ENCODE measurements at regions not wholly inside any gene's neighbourhood (a gene's known extent, or its start where the extent isn't known, plus 50 kb on each side); places are given as distances from the start of the nearest gene placed in this dataset.

GRCh38 chr16:76729525-76729924, 452.3 kb downstream of the CNTNAP4 start:
- Histone ChIP-seq H3K4me1 (ENCODE audit: insufficient read depth, low read length, poor library complexity, severe bottlenecking) (no peaks in the 10 kb centered on the region), H3K9me3 (ENCODE audit: insufficient read depth, low read depth, low read length) (no peaks in the 10 kb centered on the region), H3K36me3 (ENCODE audit: insufficient read depth, low read length) (no peaks in the 10 kb centered on the region), H3F3A (ENCODE audit: low read depth) (no peaks in the 10 kb centered on the region), H3K4me3 (ENCODE audit: low read length, poor library complexity, severe bottlenecking) (no peak overlapping the region), H2AFZ (ENCODE audit: low read length) (no peak overlapping the region), H3K9ac (ENCODE audit: low read depth, low read length, poor library complexity, severe bottlenecking) (no peak overlapping the region), H4K20me1 (ENCODE audit: insufficient read depth, low read length, poor library complexity, severe bottlenecking) (no peaks in the 10 kb centered on the region), H3K9me2 (replicated peaks; ENCODE audit: low read depth, low read length) (no peaks in the 10 kb centered on the region), H3K4me2 (ENCODE audit: low read depth, low read length, poor library complexity, severe bottlenecking) (no peak overlapping the region), H3K79me2 (ENCODE audit: insufficient read depth, low read length) (no peaks in the 10 kb centered on the region), H3K27me3 (ENCODE audit: insufficient read depth, low read length, poor library complexity, severe bottlenecking) (no peaks in the 10 kb centered on the region)
- TF ChIP-seq, protein P1, sequence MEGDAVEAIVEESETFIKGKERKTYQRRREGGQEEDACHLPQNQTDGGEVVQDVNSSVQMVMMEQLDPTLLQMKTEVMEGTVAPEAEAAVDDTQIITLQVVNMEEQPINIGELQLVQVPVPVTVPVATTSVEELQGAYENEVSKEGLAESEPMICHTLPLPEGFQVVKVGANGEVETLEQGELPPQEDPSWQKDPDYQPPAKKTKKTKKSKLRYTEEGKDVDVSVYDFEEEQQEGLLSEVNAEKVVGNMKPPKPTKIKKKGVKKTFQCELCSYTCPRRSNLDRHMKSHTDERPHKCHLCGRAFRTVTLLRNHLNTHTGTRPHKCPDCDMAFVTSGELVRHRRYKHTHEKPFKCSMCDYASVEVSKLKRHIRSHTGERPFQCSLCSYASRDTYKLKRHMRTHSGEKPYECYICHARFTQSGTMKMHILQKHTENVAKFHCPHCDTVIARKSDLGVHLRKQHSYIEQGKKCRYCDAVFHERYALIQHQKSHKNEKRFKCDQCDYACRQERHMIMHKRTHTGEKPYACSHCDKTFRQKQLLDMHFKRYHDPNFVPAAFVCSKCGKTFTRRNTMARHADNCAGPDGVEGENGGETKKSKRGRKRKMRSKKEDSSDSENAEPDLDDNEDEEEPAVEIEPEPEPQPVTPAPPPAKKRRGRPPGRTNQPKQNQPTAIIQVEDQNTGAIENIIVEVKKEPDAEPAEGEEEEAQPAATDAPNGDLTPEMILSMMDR (conservative IDR thresholded peaks at IDR 0.05; ENCODE audit: low read length), result no peak

DNA sequence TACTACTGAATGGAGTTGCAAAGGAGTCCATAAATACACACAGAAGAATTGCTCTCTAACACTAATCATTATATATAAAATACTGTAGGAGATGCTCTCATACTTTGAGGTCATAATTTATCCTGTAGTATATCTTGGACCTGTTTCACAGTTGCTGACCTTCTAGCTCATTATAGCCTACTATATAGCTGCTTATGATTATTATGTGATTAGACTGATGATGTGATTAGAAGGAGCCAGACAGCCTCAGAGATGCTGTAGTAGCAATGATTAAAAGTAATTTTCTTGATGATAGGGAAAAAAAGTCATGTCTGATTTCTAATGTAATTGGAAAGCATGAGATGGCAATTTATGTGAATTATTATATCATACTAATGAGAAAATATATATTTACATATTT, 455.7 kb downstream of the CNTNAP4 start:
- H2AFZ ChIP-seq (ENCODE audit: low read length), result no peak overlapping the region
- no peaks in the 10 kb centered on the region for H3K36me3 ChIP-seq (ENCODE audit: insufficient read depth, low read length)
- no peaks in the 10 kb centered on the region for H3K79me2 ChIP-seq (ENCODE audit: insufficient read depth, low read length)
- H3K4me3 ChIP-seq (ENCODE audit: low read length, poor library complexity, severe bottlenecking), result no peak overlapping the region
- H3K4me2 ChIP-seq (ENCODE audit: low read depth, low read length, poor library complexity, severe bottlenecking), result no peak overlapping the region
- no peaks in the 10 kb centered on the region for H3K27me3 ChIP-seq (ENCODE audit: insufficient read depth, low read length, poor library complexity, severe bottlenecking)
- no peaks in the 10 kb centered on the region for H4K20me1 ChIP-seq (ENCODE audit: insufficient read depth, low read length, poor library complexity, severe bottlenecking)
- no peaks in the 10 kb centered on the region for H3K9me2 ChIP-seq (replicated peaks; ENCODE audit: low read depth, low read length)
- H3K4me1 ChIP-seq (ENCODE audit: insufficient read depth, low read length, poor library complexity, severe bottlenecking), result no peaks in the 10 kb centered on the region
- H3K9me3 ChIP-seq (ENCODE audit: insufficient read depth, low read depth, low read length), result no peaks in the 10 kb centered on the region
- no peak overlapping the region for H3K9ac ChIP-seq (ENCODE audit: low read depth, low read length, poor library complexity, severe bottlenecking)
- TF ChIP-seq, protein P1 (conservative IDR thresholded peaks at IDR 0.05; ENCODE audit: low read length), result no peak
- no peak for TF ChIP-seq EZH2phosphoT487 (IDR thresholded peaks at IDR 0.05; ENCODE audit: borderline replicate concordance)
- H3F3A ChIP-seq (ENCODE audit: low read depth), result no peaks in the 10 kb centered on the region

GRCh38 chr16:76741623-76742022, 449.4 kb upstream of the MON1B start:
- Histone ChIP-seq H3K4me1 (ENCODE audit: insufficient read depth, low read length, poor library complexity, severe bottlenecking) (no peaks in the 10 kb centered on the region), H3K4me2 (ENCODE audit: low read depth, low read length, poor library complexity, severe bottlenecking) (no peak overlapping the region), H3K79me2 (ENCODE audit: insufficient read depth, low read length) (no peaks in the 10 kb centered on the region), H4K20me1 (ENCODE audit: insufficient read depth, low read length, poor library complexity, severe bottlenecking) (no peaks in the 10 kb centered on the region), H3K36me3 (ENCODE audit: insufficient read depth, low read length) (no peaks in the 10 kb centered on the region), H3K4me3 (ENCODE audit: low read length, poor library complexity, severe bottlenecking) (no peak overlapping the region), H3K9me2 (replicated peaks; ENCODE audit: low read depth, low read length) (no peaks in the 10 kb centered on the region), H3F3A (ENCODE audit: low read depth) (no peaks in the 10 kb centered on the region), H3K27me3 (ENCODE audit: insufficient read depth, low read length, poor library complexity, severe bottlenecking) (no peaks in the 10 kb centered on the region), H2AFZ (ENCODE audit: low read length) (no peak overlapping the region), H3K9ac (ENCODE audit: low read depth, low read length, poor library complexity, severe bottlenecking) (no peak overlapping the region), H3K9me3 (ENCODE audit: insufficient read depth, low read depth, low read length) (no peaks in the 10 kb centered on the region; the same call in 1 of the 2 replicates)
- TF ChIP-seq, protein P1 (conservative IDR thresholded peaks at IDR 0.05; ENCODE audit: low read length), result no peak
- no peak for TF ChIP-seq EZH2phosphoT487 (IDR thresholded peaks at IDR 0.05; ENCODE audit: borderline replicate concordance)
